ENCODE measurements at regions not wholly inside any gene's neighbourhood (a gene's known extent, or its start where the extent isn't known, plus 50 kb on each side); places are given as distances from the start of the nearest gene placed in this dataset.
A peak's percentile ranks its signal among the peaks of the same experiment; 100 is the strongest.
"Not testable (repeated sequence)": the region's sequence is repeated elsewhere in the genome, so short reads cannot be mapped to it uniquely, and the experiment has no call there.

DNA sequence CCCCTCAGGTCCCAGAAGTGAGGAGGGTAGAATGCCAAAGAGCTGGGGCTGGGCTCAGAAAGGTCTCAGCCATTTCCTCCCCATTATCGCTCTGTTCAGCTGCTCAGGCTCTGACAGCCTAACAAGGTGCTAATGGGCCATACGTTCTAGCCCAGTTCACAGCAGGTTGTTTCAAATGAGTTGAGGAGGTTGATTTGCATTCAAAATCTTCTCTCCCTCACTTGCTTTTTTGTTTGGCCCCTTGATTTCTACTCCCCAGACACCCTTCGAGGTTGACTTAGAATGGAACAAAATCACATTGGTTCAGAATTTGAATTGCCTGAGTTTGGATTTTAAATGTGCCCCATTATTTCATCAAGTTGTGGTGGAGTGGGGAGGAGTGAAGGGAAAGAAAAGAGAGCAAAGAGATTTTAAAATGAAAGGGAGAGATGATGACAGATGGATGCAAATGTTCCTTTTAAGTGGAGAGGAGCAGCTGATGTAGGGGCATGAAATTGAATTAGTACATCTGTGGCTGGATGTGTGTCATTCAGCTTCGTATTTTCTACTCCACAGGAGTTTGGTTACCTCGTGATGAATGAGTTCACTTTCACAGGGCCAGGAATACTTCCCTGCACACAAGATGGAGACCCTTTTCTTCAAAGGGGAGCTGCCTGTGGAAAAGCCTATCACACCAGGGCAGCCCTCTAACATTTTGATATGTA is 425.8 kb upstream of the CAMK1G start:
- no peak for DNase-seq

- DNase-seq = no peak
These were observed 424.7 kb upstream of the CAMK1G start for GRCh38 chr1:209158851-209159250.

GRCh38 chr1:209160230-209160629 is 423.3 kb upstream of the CAMK1G start:
- no peak for DNase-seq

DNA sequence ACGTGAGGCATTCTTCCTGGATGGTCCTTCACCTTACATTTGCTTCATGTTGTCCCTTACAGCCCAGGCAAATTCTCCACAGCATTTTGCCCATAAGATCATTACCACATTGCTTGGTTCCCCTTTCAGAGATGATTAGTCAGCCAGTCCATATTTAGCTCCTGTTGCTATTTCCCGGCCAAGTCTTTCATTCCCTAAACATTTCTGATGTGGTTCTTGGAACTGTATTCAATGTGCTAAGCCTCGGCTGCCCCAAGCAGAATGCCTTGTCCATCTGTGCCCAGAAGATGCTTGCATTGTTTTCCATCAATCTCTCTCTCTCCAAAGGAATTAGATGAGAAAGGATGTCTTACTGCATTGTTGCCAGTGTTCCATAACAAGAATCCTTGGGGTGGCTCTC is 420.9 kb upstream of the CAMK1G start:
- no peak for DNase-seq

DNA sequence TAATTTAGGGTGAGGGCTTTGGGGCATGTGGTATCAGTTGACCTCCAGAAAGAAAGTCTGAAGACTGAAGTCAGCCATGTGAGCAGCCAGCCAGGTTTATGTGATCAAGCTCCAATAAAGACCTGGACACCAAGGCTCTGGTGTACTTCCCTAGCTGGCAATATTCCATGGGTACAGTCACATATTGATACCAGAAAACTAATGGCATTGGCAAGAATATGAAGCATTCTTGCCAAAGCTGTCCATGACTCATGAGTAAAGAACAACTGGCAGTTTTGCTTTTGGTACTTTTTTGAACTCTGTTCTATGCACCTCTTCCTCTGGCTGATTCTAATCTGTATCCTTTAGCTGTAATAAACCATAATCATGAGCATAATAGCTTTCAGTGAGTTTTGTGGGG is 415.3 kb upstream of the CAMK1G start:
- DNase-seq = no peak

- no peak for DNase-seq
These were observed 412.4 kb upstream of the CAMK1G start for GRCh38 chr1:209171151-209171550.

- no peak for DNase-seq
These were observed 411.2 kb upstream of the CAMK1G start for GRCh38 chr1:209172286-209172685.

GRCh38 chr1:209172792-209173542 is 410.5 kb upstream of the CAMK1G start:
- not testable (repeated sequence) for DNase-seq

- not testable (repeated sequence) for DNase-seq
These were observed 409.7 kb upstream of the CAMK1G start for GRCh38 chr1:209173796-209174195.

DNA sequence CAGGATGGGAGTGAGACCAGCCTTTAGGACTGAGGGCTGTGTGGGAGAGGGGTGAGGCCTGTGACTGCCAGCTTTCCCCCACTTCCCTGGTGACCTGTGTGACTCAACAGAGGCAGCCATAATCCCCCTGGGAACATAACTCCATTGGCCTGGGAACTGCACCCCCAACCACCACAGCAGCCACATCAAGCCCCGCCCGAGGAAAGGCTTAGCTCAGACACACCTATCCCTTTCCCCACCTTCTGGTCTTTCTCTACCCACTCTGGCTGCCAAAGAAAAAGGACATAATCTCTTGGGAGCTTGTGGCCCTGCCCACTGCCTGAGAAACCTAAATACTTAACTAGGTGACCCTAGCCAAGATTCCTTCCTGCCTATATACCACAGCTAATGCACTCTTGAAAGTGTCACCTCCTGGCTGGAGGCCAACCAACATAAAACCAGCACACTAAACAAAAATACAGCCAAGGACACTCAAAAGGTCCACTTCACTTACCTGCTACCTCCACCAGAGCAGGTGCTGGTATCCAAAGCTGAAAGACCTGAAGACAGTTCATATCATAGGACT is 406.6 kb upstream of the CAMK1G start:
- no peak for DNase-seq

DNA sequence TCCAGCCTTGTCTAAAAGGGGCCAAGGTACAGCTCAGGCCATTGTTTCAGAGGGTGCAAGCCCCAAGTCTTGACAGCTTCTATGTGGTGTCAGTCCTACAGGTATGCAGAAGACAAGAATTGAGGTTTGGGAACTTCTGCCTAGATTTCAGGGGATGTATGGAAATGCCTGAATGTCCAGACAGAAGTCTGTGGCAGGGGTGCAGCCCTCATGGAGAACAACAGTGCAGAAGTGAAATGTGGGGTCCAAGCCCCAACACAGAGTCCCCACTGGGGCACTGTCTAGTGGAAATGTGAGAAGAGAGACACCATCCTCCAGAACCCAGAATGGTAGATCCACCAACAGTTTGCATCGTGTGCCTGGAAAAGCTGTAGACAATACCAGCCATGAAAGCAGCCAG is 400.3 kb upstream of the CAMK1G start:
- no peak for DNase-seq

- no peak for DNase-seq
These were observed 395.9 kb upstream of the CAMK1G start for GRCh38 chr1:209187589-209187988.

DNA sequence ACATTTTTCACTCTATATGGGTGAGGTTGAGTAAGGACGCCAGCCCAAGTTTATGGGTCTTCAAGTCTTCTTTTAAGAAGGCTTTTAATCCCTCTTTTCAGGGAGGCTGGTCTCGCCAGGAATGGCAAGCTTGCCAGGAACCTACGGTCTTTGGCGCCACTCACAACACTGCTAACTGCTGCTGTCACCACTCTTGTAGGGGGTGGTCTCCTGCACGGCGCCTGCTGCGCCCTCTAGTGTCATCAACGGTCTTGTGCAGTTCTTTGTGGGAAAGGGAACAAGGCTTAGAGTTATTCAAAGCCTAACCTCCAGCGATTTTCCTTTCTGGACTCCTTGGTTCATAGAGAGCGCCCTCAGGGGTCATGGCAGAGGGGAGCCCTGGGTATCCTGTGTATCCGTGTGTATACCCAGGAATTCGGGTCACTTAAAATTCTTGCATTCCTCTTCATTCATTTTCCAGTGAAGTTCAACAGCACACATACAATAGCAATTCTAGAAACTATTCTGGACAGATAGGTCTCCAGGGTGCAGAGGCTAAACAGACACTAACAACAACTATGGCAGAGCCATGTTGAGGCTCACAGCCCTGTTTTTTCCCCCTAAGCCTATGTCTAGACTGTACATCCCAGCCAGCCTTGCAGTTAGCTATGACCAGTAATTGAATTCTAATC is 392.8 kb upstream of the CAMK1G start:
- peak; percentile 69 for DNase-seq

GRCh38 chr1:209191262-209191634 is 392.3 kb upstream of the CAMK1G start:
- no peak for DNase-seq

DNA sequence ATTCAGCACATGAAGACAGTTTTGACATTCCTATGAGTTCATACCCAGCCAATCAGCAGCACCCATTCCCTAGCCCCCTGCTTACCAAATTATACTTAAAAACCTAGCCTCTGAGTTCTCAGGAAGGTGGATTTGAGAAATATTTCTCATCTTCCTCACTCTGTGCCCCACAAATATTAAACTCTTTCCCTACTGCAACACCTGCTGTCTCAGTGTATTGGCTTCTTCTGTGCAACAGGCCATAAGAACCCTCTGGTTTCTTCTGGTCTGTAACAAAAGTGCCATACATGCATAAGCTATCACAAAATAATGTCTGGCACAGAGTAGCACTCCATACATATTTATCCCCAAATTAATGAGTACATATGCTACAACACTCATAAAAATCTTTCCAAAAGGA is 387.4 kb upstream of the CAMK1G start:
- no peak for DNase-seq

DNA sequence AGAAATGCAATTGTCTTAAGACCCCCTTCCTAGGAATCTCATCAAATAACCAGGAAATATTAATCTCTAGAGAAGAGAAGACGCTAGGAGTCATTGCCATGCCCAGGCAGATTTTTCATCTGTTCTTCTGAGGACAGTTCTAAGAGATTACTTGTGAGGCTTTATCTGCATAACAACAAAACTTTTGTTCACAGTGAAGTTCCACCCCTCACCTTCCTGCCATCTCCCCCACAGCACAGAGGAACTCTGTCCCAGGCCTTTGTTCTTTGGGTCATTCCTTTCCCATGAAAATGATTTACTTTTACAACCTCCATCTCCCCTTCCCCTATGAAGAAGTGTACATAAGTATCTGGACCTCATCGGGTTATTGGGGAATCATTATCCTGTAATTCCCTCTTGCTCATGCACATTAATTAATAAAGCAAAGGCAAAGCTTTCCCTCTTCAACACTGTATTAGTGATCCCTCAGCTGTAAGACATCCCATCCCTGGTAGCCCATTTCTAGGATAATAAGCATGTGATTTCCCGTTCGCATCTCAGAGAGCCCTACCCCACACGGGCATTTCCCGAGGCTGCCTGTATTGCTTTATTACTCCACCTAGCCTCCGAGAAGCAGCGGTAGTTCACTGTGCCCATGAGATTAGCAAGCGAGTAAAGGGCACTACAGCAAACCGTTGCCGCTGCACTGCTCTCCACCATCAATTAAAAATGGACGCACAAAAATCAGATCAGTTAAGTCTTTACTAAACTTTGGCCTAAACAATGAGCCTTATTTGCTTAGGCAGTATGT is 384.4 kb upstream of the CAMK1G start:
- DNase-seq = no peak

GRCh38 chr1:209199822-209200221 is 383.7 kb upstream of the CAMK1G start:
- no peak for DNase-seq

DNA sequence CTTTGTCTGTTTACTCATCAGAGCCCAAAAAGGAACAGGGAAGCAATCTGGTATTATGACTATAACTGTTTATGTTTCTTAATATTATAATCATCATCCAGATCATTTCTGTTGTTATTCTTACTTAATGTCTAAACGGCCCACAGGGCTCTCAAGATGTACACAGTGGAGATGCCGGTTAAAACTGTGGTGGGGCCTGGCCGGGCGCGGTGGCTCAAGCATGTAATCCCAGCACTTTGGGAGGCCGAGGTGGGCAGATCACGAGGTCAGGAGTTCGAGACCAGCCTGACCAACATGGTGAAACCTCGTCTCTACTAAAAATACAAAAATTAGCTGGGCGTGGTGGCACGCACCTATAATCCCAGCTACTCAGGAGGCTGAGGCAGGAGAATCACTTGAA is 381.2 kb upstream of the CAMK1G start:
- DNase-seq = not testable (repeated sequence)

DNA sequence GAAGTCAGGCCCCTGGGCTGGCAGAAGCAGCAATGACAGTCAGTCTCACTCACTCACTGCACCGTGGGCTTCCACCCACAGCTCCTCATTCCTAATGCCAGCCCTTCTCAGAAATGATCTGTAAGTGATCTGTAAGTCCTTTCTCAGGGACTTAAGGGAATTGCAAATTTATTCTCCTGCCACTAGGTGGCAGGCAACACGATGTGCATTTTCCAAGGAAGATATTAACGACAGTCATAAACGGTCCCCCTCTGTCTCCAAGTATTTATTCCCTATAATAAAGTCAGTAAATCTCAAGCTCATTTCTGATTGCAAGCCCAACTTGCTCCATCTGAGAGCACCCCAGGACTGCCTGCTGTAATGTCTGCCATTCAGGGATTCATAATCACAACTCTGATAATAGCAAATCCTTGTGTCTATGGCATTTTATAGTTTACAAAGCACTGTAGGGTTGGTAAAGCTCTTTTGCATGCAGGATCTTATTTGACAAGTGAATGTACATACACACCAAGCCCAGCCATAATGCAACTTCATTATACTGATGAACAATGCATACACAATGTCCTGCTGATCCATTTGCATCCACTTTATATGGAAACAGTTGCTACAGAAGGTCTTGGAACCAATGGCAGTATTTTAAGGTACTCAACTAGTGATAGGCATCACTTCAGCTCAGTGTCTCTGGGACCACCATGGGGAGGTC is 380.5 kb upstream of the CAMK1G start:
- DNase-seq = no peak

GRCh38 chr1:209203533-209203895 is 380.0 kb upstream of the CAMK1G start:
- DNase-seq = no peak

- DNase-seq = no peak
These were observed 378.5 kb upstream of the CAMK1G start for GRCh38 chr1:209205039-209205438.

GRCh38 chr1:209207126-209207700 is 376.3 kb upstream of the CAMK1G start:
- DNase-seq = no peak
